Suppressor macrophage treated with lipopolysaccharide for 4 hours (primary cell): ENCODE measurements at regions not wholly inside any gene's neighbourhood (a gene's known extent, or its start where the extent isn't known, plus 50 kb on each side); places are given as distances from the start of the nearest gene placed in this dataset.
"Not testable (repeated sequence)": the region's sequence is repeated elsewhere in the genome, so short reads cannot be mapped to it uniquely, and the experiment has no call there.

Source experiments
- DNase-seq: peaks from one replicate; pipeline ENCODE4 v3.0.0-alpha.2; 2020

GRCh38 chr2:16389611-16390010, 276.0 kb downstream of the CYRIA start:
- DNase-seq = no peak

- DNase-seq = not testable (repeated sequence)
These were observed 277.3 kb downstream of the CYRIA start for GRCh38 chr2:16388199-16388830.

GRCh38 chr2:16387461-16387984, 278.1 kb downstream of the CYRIA start:
- no peak for DNase-seq

- no peak for DNase-seq
These were observed 279.2 kb downstream of the CYRIA start for GRCh38 chr2:16386431-16386830.

- DNase-seq = no peak
These were observed 279.6 kb downstream of the CYRIA start for GRCh38 chr2:16386031-16386430.

- no peak for DNase-seq
These were observed 280.3 kb downstream of the CYRIA start for GRCh38 chr2:16385341-16385740.

GRCh38 chr2:16383411-16383810, 282.2 kb downstream of the CYRIA start:
- no peak for DNase-seq

- no peak for DNase-seq
These were observed 283.2 kb downstream of the CYRIA start for GRCh38 chr2:16382451-16382850.

- DNase-seq = no peak
These were observed 284.1 kb downstream of the CYRIA start for GRCh38 chr2:16381511-16381910.

GRCh38 chr2:16379901-16380300, 285.7 kb downstream of the CYRIA start:
- DNase-seq = not testable (repeated sequence)

- DNase-seq = not testable (repeated sequence)
These were observed 286.6 kb downstream of the CYRIA start for GRCh38 chr2:16379061-16379460.

GRCh38 chr2:16378031-16378430, 287.6 kb downstream of the CYRIA start:
- DNase-seq = no peak

- no peak for DNase-seq
These were observed 289.7 kb downstream of the CYRIA start for GRCh38 chr2:16375981-16376380.

GRCh38 chr2:16375351-16375750, 290.3 kb downstream of the CYRIA start:
- no peak for DNase-seq

- no peak for DNase-seq
These were observed 291.0 kb downstream of the CYRIA start for GRCh38 chr2:16374671-16375070.

GRCh38 chr2:16373341-16373740, 292.3 kb downstream of the CYRIA start:
- DNase-seq = no peak

GRCh38 chr2:16371751-16372150, 293.9 kb downstream of the CYRIA start:
- DNase-seq = no peak

GRCh38 chr2:16368951-16369350, 296.7 kb downstream of the CYRIA start:
- no peak for DNase-seq

GRCh38 chr2:16368328-16368727, 297.3 kb downstream of the CYRIA start:
- no peak for DNase-seq

- no peak for DNase-seq
These were observed 300.3 kb downstream of the CYRIA start for GRCh38 chr2:16365366-16365765.

GRCh38 chr2:16363581-16363980, 302.1 kb downstream of the CYRIA start:
- DNase-seq = no peak

GRCh38 chr2:16362611-16363010, 303.0 kb downstream of the CYRIA start:
- no peak for DNase-seq

- no peak for DNase-seq
These were observed 304.2 kb downstream of the CYRIA start for GRCh38 chr2:16361261-16361995.

- DNase-seq = no peak
These were observed 305.7 kb downstream of the CYRIA start for GRCh38 chr2:16359961-16360360.
